Cerebellar nuclear complex (tissue), 1 donor: ENCODE measurements at regions not wholly inside any gene's neighbourhood (a gene's known extent, or its start where the extent isn't known, plus 50 kb on each side); places are given as distances from the start of the nearest gene placed in this dataset.
"Not testable (repeated sequence)": the region's sequence is repeated elsewhere in the genome, so short reads cannot be mapped to it uniquely, and the experiment has no call there.

Experiments used
- DNase-seq, 2 experiments: peaks; one replicate each; lab custom pipeline; 2025; lab: John Stamatoyannopoulos, UW

GRCh38 chr2:8370258-8370802, 311.5 kb upstream of the ID2 start:
- no peak for DNase-seq

- DNase-seq: no peak
These were observed 310.2 kb upstream of the ID2 start for GRCh38 chr2:8371653-8372052.

- DNase-seq: no peak
These were observed 307.1 kb upstream of the ID2 start for GRCh38 chr2:8374782-8375181.

- DNase-seq: no peak
These were observed 305.0 kb upstream of the ID2 start for GRCh38 chr2:8376603-8377410.

GRCh38 chr2:8378016-8378810, 303.6 kb upstream of the ID2 start:
- no peak for DNase-seq

- DNase-seq: no peak
These were observed 302.7 kb upstream of the ID2 start for GRCh38 chr2:8379128-8379527.

- no peak for DNase-seq
These were observed 302.3 kb upstream of the ID2 start for GRCh38 chr2:8379549-8379948.

- DNase-seq: no peak
These were observed 301.8 kb upstream of the ID2 start for GRCh38 chr2:8380026-8380425.

GRCh38 chr2:8380566-8380965, 301.3 kb upstream of the ID2 start:
- DNase-seq: no peak

GRCh38 chr2:8382485-8382884, 299.4 kb upstream of the ID2 start:
- DNase-seq: no peak

- DNase-seq: not testable (repeated sequence)
These were observed 295.1 kb upstream of the ID2 start for GRCh38 chr2:8386748-8387147.

- DNase-seq: no peak
These were observed 293.1 kb upstream of the ID2 start for GRCh38 chr2:8388781-8389180.

- DNase-seq: no peak
These were observed 292.3 kb upstream of the ID2 start for GRCh38 chr2:8389431-8390108.

GRCh38 chr2:8391126-8391525, 290.7 kb upstream of the ID2 start:
- no peak for DNase-seq

- no peak for DNase-seq
These were observed 290.3 kb upstream of the ID2 start for GRCh38 chr2:8391584-8391983.

GRCh38 chr2:8392098-8392866, 289.6 kb upstream of the ID2 start:
- DNase-seq: no peak

- no peak for DNase-seq
These were observed 288.4 kb upstream of the ID2 start for GRCh38 chr2:8393506-8393905.

GRCh38 chr2:8394131-8394530, 287.7 kb upstream of the ID2 start:
- DNase-seq: no peak

GRCh38 chr2:8394569-8395359, 287.1 kb upstream of the ID2 start:
- DNase-seq: no peak

GRCh38 chr2:8395718-8396117, 286.1 kb upstream of the ID2 start:
- no peak for DNase-seq
